DMS114 treated with DMSO at 0.1 percent for 48 hours (cell line): ENCODE measurements at regions not wholly inside any gene's neighbourhood (a gene's known extent, or its start where the extent isn't known, plus 50 kb on each side); places are given as distances from the start of the nearest gene placed in this dataset.
"Not testable (repeated sequence)": the region's sequence is repeated elsewhere in the genome, so short reads cannot be mapped to it uniquely, and the experiment has no call there.

Experiments
- DNase-seq: peaks from one replicate; lab custom pipeline; 2025; ENCODE audit not compliant: unreplicated experiment; lab: John Stamatoyannopoulos, UW

GRCh38 chr16:47866423-47866822 is 289.4 kb downstream of the ABCC12 start:
- no peak for DNase-seq

- DNase-seq = no peak
Measured at GRCh38 chr16:47865337-47865855, 290.4 kb downstream of the ABCC12 start.

DNA sequence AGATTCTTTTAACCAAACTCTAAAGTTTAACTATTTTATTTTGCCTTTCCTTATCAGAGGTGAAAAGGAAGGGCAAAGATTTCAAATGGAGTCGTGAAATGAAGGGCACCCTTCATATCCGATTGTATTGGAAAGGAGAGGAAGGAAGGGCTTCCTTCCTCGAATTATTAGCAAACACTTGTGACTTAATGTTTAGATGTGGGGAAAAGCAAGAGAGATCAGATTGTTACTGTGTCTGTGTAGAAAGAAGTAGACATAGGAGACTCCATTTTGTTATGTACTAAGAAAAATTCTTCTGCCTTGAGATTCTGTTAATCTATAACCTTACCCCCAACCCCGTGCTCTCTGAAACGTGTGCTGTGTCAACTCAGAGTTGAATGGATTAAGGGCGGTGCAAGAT is 291.5 kb downstream of the ABCC12 start:
- DNase-seq = not testable (repeated sequence)

GRCh38 chr16:47861999-47862398 is 293.8 kb downstream of the ABCC12 start:
- DNase-seq = no peak

DNA sequence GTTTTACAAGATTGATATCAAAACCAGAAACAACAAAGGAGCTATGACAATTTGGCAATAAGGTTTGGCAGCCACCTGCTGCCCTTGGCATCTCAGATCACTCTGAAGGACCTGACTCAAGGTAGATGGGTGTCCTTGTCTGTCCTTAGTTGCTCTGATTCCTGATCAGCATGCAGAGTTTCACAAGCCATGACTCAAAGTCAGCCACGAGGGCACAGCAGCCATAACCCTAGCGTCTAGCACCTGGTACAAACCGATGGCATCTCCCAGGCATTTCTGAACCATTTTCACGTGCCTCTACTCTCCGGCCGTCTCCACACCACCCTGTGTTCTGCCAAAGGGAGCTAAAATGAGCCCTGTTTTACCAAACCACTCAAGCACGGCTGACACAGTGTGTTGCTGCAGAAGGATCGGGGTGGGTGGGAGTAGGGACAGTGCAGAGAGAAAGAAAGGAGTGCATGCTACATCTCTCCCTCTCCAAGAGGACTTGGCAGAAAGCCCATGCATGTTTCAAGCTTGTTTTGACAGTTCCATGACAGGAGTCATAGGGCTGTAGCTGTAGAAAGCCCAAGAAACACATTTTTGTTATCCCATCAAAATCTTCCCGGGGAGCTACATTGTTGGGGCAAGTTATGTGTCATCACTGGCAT is 297.3 kb downstream of the ABCC12 start:
- no peak for DNase-seq

- DNase-seq = no peak
Measured at GRCh38 chr16:47855431-47855830, 300.4 kb downstream of the ABCC12 start.

GRCh38 chr16:47854737-47855136 is 301.1 kb downstream of the ABCC12 start:
- no peak for DNase-seq

DNA sequence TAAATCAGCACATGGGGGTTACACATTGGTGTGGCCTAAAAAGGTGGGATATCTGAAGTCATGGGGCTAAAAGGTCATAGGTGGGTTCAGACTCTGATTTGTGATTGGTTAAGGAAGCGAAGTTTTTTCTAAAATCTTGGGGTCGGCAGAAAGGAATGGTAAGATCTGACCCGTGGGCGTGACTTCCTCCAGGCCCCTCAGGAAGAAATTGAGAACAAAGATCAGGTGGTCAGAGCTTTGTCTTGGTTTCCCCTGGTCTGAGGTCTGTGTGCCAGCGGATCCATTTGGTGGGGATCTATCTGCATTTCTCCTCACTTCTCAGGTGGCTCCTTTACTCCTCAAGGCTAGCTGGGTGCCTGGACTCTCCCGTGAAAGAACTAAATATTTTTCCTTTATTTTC is 302.8 kb downstream of the ABCC12 start:
- no peak for DNase-seq

DNA sequence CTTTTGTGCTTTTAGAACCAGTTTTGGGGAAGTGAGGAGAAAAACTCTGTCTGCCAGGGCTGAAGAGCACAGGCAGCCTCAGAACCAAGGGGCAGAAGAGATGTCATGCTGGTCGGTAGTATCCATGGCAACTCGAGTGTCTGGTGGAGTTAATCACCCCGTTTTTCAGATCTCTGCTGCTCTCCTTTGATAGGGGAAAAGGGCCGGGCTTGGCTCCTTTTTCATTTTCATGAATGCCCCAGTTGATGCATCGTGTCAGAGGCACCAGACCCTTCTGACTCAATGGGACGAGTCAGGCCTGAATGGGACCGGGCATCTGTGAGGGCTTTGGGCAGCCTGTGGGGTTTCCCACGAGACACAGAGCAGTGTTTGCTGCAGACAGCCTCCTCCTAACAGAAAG is 304.6 kb downstream of the ABCC12 start:
- DNase-seq = no peak

- no peak for DNase-seq
Measured at GRCh38 chr16:47849736-47850135, 306.1 kb downstream of the ABCC12 start.

DNA sequence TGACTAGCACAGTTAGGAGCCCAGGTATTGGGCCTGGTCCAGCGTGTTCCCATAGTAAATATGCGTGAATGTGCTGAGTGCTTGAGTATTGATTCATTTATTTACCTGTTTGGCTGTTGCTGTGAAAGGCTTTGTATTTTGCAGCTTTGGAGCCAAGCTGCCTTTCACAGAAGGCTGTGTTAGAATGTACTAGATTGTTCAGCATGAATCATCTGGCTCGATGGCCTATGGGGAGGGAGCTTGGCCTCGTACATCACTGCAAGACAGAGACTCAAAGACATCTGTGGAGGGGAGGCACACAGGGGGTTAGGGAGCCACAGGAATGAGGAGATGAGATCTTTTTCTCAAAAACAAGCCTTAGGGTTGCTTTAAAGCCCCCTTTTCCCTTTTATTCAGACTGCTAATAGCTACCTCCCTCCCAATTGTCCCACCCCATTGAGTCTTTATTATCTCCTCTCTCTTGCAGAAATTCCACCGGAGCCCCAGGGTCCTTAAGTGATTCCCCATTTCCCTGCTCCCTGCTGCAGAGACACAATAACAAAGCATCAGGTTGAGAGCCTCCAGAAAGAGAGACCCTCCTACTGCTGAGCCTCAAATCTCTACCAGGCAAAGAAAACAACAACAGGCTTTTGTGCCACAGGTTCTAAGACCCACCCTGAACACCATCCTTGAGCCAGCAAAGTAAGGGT is 307.2 kb downstream of the ABCC12 start:
- no peak for DNase-seq

DNA sequence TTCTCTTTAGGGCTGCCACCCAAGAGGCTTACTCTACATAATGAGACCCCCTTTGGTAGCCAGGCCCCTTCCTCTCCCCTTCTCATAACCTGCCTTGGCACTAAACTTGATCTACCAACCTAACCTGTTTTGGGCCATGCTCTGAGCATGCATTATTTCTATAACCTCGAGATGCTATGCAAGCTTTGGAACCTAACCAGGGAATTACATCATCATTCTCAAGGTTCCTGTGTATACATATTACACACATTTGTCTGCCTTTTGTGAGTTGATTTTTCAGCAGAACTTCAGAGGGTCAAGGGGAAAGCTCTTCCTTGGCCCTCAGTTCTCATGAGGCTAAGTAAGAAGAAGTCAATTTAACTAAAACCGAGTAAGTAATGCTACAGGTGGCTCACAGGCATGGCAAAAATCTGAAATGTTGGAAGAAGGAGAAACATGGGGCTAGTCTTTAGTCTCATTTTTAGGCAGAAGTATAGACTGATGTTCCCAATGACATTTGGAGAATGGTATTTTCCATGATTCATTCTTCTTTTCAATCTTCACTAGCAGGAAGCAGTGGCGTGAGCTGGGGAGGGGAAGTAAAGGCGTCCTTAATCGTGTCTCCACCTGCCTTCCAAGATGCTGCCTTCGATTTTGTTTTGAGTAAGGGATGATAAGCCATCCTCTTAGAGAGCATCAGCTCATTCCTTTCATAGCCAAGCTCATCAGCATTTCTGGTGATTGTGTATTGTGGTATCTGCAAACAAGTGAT is 308.4 kb downstream of the ABCC12 start:
- DNase-seq = no peak

GRCh38 chr16:47834485-47835024 is 321.2 kb downstream of the ABCC12 start:
- DNase-seq = no peak

DNA sequence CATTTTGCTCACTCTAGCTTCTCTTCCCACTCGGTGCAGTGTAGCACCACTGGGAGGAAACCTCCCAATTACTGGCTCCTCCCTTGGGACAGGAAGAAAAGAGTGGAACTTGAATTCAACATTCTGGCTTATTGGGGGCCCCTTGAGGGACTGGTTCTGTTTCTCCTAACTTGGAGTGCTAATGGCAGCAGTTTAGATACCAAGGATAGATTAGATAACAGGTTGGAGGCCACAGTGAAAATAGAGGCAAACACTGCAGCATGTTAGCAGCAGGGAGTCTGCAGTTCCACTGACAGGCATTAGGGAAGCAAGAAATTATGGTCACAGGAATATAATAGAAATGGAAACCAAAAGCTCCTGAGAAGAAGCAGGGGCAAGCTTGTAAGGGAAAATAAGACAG is 322.0 kb downstream of the ABCC12 start:
- no peak for DNase-seq

DNA sequence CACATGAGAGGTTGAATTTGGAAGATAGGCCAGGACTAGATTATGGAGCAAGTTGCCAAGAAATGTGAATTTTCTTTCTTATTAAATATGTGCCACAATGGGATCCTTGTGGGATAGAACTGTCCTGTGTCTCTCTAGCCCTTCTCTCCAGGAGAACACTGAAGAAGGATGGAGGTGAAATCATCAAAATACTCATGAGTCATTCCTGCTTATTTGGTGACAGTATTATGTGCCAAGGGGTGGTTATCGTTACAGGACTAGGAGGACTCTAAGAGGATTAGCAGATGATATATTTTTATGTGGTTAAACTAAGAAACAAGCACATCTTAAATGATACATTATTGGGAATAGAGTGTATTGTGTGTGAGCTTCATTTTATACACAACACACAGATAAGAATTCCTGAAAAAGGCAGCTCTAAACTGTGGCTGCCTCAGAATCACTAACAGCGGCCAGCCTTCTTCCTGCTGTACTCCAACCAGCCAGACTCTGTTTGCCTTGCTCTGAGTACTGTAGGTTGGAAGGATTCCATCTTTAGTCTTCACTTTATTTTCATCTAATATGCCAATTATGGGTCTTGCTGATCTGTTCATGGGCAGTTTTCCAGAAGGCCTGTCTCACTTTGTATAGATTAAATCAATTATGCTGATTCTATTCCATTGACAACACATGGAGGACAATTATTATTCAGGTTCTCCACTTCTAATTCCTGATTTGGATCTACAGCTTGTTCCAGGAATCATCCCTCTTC is 325.8 kb downstream of the ABCC12 start:
- DNase-seq = no peak

DNA sequence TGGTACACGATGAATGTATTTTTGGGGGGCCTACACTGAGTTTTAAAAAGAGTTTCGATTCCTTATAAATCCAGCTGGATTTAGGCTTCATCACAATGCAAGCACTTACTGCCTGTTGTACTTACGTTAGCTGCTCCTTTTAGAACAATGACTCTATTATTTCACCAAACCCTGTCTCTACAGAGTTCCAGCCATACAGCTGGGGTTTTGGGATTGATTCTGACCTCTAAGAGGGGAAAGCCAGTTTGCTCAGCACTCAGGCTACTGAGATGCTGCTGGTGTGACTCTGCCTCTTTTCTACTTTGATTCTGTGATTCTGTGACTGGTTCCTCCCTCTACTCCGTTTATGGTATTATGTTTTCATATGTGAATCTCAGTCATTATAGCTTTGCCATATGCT is 329.7 kb downstream of the ABCC12 start:
- DNase-seq = no peak

- no peak for DNase-seq
Measured at GRCh38 chr16:47817048-47817447, 338.7 kb downstream of the ABCC12 start.

GRCh38 chr16:47816511-47816910 is 339.3 kb downstream of the ABCC12 start:
- no peak for DNase-seq

DNA sequence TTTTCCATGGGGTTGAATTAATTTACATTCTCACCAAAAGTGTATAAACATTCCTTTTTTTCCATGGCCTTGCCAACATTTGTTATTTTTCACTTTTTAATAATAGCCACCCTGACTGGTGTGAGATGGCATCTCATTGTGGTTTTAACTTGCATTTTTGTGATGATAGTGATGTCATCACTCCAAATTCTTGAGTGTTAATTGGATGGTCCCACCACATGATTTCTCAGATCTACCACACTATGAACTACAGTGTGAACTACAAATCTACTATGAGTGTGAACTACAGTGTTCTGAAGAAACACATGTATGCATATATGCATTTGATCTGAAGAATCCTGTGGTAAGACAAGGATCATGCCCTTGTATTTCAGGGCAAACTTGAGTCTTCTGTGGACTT is 340.1 kb downstream of the ABCC12 start:
- no peak for DNase-seq

DNA sequence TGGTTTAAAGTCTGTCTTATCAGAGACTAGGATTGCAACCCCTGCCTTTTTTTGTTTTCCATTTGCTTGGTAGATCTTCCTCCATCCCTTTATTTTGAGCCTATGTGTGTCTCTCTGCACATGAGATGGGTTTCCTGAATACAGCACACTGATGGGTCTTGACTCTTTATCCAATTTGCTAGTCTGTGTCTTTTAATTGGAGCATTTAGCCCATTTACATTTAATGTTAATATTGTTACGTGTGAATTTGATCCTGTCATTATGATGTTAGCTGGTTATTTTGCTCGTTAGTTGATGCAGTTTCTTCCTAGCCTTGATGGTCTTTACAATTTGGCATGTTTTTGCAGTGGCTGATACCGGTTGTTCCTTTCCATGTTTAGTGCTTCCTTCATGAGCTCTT is 344.0 kb downstream of the ABCC12 start:
- DNase-seq = not testable (repeated sequence)

GRCh38 chr16:47806309-47806847 is 345.2 kb downstream of the PHKB start:
- no peak for DNase-seq
